Omental fat pad (tissue), 3 donors: ENCODE measurements at regions not wholly inside any gene's neighbourhood (a gene's known extent, or its start where the extent isn't known, plus 50 kb on each side); places are given as distances from the start of the nearest gene placed in this dataset.
A peak's percentile ranks its signal among the peaks of the same experiment; 100 is the strongest.

ENCODE experiments used
- ATAC-seq: fragments of 150-250 bp; one replicate; pipeline ENCODE4 v1.9.1; 2016; ENCODE audit warnings: mild to moderate bottlenecking, moderate library complexity; ENCODE audit not compliant: low FRiP score
- DNase-seq: peaks from one replicate; pipeline ENCODE4 v3.0.0-alpha.2; 2019; ENCODE audit warnings: low spot score
- TF ChIP-seq, protein P1 (sequence below), 3 donors: fragments of 450-650 bp; IDR thresholded peaks; one replicate each; pipeline ENCODE4 v1.5.1; 2016 to 2017; ENCODE audit warnings: antibody characterized with exemption in 3 of 3, mild to moderate bottlenecking in 3 of 3, moderate library complexity in 2 of 3

DNA sequence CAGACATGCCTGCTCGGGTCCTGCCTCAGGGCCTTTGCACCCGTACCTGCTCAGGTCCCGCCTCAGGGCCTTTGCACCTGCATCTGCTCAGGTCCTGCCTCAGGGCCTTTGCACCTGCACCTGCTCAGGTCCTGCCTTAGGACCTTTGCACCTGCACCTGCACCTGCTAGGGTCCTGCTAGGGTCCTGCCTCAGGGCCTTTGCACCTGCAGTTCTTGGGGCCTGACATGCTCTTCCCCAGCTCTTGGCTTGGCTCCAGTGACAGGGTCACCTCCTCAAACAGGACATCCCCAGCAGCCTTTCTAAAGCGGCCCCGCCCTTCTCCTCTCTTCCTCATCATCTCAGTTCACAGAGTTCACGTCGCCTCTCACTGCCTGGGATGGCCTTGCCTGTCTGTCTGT lies 54.9 kb upstream of the NCOR2 start:
- TF ChIP-seq, protein P1, sequence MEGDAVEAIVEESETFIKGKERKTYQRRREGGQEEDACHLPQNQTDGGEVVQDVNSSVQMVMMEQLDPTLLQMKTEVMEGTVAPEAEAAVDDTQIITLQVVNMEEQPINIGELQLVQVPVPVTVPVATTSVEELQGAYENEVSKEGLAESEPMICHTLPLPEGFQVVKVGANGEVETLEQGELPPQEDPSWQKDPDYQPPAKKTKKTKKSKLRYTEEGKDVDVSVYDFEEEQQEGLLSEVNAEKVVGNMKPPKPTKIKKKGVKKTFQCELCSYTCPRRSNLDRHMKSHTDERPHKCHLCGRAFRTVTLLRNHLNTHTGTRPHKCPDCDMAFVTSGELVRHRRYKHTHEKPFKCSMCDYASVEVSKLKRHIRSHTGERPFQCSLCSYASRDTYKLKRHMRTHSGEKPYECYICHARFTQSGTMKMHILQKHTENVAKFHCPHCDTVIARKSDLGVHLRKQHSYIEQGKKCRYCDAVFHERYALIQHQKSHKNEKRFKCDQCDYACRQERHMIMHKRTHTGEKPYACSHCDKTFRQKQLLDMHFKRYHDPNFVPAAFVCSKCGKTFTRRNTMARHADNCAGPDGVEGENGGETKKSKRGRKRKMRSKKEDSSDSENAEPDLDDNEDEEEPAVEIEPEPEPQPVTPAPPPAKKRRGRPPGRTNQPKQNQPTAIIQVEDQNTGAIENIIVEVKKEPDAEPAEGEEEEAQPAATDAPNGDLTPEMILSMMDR (IDR thresholded peaks at IDR 0.05), result no peak
- ATAC-seq, result no peak

DNA sequence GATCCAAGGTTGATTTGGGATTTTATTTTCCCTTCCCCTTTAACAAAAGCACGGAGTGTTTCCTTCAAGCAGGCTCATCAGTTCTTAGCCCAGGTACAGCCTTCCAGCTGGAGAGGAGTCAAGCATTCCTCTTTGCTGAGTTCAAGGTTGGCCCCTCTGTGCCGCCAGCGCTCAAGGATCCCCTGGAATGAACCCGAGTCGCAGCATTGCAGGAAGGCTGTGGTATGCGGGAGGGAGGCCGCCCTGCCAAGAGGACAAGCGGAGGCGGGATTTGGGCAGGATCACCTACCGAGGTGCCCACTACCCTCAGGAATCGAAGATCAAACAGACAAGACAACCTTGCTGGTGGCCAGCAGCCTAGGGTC lies 53.9 kb upstream of the NCOR2 start:
- TF ChIP-seq, protein P1 (IDR thresholded peaks at IDR 0.05), result no peak
- DNase-seq (no peak), ATAC-seq (peak; percentile 78)

More for the DNA sequence above, 54.9 kb upstream of the NCOR2 start:
- DNase-seq, result no peak

- DNase-seq, result no peak
- TF ChIP-seq, protein P1 (IDR thresholded peaks at IDR 0.05), result no peak
- ATAC-seq, result peak; percentile 77
These were observed 53.3 kb upstream of the NCOR2 start for GRCh38 chr12:124620606-124621295.

DNA sequence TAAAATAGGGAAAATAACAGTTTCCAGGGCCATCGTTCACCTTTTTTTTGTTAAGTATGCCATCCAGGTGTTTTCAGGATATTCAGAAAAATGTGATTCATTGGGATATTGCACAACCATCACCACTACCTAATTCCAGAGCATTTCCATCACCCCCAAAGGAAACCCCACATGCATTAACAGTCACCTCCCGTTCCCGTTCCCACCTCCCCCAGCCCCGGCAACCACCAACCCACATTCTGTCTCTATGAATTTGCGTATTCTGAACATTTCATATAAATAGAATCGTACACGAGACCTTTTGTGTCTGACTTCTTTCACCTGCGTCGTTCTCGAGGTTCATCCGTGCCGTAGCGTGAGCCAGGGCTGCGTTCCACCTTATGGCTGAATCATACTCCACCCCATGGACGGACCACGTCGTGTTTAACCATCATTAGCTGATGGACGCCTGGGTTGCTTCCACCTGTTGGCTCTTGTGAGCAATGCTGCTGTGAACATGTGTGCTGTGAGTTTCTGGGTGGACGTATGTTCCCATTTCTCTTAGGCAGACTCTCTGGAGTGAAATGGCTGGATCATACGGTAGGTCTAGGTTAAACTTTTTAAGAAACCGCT lies 51.0 kb upstream of the NCOR2 start:
- no peak for DNase-seq
- TF ChIP-seq, protein P1 (IDR thresholded peaks at IDR 0.05), result no peak
- no peak for ATAC-seq

- DNase-seq (no peak), ATAC-seq (no peak)
- TF ChIP-seq, protein P1 (IDR thresholded peaks at IDR 0.05), result no peak
These were observed 50.2 kb upstream of the NCOR2 start for GRCh38 chr12:124617615-124618014.
